DOHH2 (cell line): ENCODE measurements at regions not wholly inside any gene's neighbourhood (a gene's known extent, or its start where the extent isn't known, plus 50 kb on each side); places are given as distances from the start of the nearest gene placed in this dataset.
"Not testable (repeated sequence)": the region's sequence is repeated elsewhere in the genome, so short reads cannot be mapped to it uniquely, and the experiment has no call there.

Experiments used
- CTCF ChIP-seq: fragments of 200-600 bp; sonication (generic); IDR thresholded peaks from one replicate; pipeline ENCODE4 v1.5.1; 2014; ENCODE audit warnings: antibody characterized with exemption, mild to moderate bottlenecking, low read depth, low read length; ENCODE audit not compliant: poor library complexity, severe bottlenecking
- EZH2phosphoT487 ChIP-seq: fragments of 200-600 bp; sonication (generic); IDR thresholded peaks from 2 replicates; pipeline ENCODE4 v1.6.1; 2017; ENCODE audit warnings: borderline replicate concordance, mild to moderate bottlenecking, antibody characterized with exemption, low read length, moderate library complexity, mixed read lengths

DNA sequence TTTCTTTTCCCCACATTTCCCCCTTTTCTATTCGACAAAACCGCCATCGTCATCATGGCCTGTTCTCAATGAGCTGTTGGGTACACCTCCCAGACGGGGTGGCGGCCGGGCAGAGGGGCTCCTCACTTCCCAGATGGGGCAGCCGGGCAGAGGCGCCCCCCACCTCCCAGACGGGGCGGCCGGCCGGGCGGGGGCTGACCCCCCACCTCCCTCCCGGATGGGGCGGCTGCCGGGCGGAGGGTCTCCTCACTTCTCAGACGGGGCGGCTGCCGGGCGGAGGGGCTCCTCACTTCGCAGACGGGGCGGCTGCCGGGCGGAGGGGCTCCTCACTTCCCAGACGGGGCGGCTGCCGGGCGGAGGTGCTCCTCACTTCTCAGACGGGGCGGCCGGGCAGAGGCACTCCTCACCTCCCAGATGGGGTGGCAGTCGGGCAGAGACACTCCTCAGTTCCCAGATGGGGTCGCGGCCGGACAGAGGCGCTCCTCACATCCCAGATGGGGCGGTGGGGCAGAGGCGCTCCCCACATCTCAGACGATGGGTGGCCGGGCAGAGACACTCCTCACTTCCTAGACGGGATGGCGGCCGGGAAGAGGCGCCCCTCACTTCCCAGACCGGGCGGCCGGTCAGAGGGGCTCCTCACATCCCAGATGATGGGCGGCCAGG is 78.2 kb downstream of the MAT2B start:
- TF ChIP-seq CTCF, EZH2phosphoT487: not testable (repeated sequence)
